ENCODE measurements at regions not wholly inside any gene's neighbourhood (a gene's known extent, or its start where the extent isn't known, plus 50 kb on each side); places are given as distances from the start of the nearest gene placed in this dataset.

GRCh38 chr18:56470406-56471351 lies 167.7 kb downstream of the TXNL1 start:
- H3K27ac ChIP-seq (ENCODE audit: low read depth, low read length) = no peak overlapping the region
- no peak overlapping the region for H3K4me3 ChIP-seq (ENCODE audit: low read length)
- no peaks in the 10 kb centered on the region for H3K36me3 ChIP-seq (ENCODE audit: control insufficient read depth, low read length)
- H3K9me2 ChIP-seq (replicated peaks; ENCODE audit: control insufficient read depth, low read length) = no peaks in the 10 kb centered on the region
- no peaks in the 10 kb centered on the region; the same call in 1 of the 2 replicates for H3K4me1 ChIP-seq (ENCODE audit: control insufficient read depth, low read length)
- H4K20me1 ChIP-seq (ENCODE audit: control insufficient read depth, insufficient read depth, low read depth, low read length) = no peaks in the 10 kb centered on the region
- H3K27me3 ChIP-seq (ENCODE audit: control insufficient read depth, low read length) = no peaks in the 10 kb centered on the region
- H3K9me3 ChIP-seq (ENCODE audit: control insufficient read depth, insufficient read depth, low read length) = no peaks in the 10 kb centered on the region
- H3K4me2 ChIP-seq (ENCODE audit: low read length) = no peak overlapping the region
- no peak for TF ChIP-seq EZH2phosphoT487 (IDR thresholded peaks at IDR 0.05; ENCODE audit: borderline replicate concordance, low read length)
- TF ChIP-seq, protein P1, sequence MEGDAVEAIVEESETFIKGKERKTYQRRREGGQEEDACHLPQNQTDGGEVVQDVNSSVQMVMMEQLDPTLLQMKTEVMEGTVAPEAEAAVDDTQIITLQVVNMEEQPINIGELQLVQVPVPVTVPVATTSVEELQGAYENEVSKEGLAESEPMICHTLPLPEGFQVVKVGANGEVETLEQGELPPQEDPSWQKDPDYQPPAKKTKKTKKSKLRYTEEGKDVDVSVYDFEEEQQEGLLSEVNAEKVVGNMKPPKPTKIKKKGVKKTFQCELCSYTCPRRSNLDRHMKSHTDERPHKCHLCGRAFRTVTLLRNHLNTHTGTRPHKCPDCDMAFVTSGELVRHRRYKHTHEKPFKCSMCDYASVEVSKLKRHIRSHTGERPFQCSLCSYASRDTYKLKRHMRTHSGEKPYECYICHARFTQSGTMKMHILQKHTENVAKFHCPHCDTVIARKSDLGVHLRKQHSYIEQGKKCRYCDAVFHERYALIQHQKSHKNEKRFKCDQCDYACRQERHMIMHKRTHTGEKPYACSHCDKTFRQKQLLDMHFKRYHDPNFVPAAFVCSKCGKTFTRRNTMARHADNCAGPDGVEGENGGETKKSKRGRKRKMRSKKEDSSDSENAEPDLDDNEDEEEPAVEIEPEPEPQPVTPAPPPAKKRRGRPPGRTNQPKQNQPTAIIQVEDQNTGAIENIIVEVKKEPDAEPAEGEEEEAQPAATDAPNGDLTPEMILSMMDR (IDR thresholded peaks at IDR 0.05; ENCODE audit: low read depth, low read length, poor library complexity, severe bottlenecking) = no peak
- H3F3A ChIP-seq (ENCODE audit: control insufficient read depth, insufficient read depth) = no peaks in the 10 kb centered on the region
- H3K79me2 ChIP-seq (ENCODE audit: control insufficient read depth, low read length) = no peaks in the 10 kb centered on the region

- H3K9me2 ChIP-seq (replicated peaks; ENCODE audit: control insufficient read depth, low read length) = no peaks in the 10 kb centered on the region
- H3K27ac ChIP-seq (ENCODE audit: low read depth, low read length) = no peak overlapping the region
- no peaks in the 10 kb centered on the region for H3K9me3 ChIP-seq (ENCODE audit: control insufficient read depth, insufficient read depth, low read length)
- H3K4me1 ChIP-seq (ENCODE audit: control insufficient read depth, low read length) = no peaks in the 10 kb centered on the region; the same call in 1 of the 2 replicates
- H3K4me2 ChIP-seq (ENCODE audit: low read length) = no peak overlapping the region
- no peaks in the 10 kb centered on the region for H3F3A ChIP-seq (ENCODE audit: control insufficient read depth, insufficient read depth)
- H3K36me3 ChIP-seq (ENCODE audit: control insufficient read depth, low read length) = no peaks in the 10 kb centered on the region
- no peaks in the 10 kb centered on the region for H3K27me3 ChIP-seq (ENCODE audit: control insufficient read depth, low read length)
- no peaks in the 10 kb centered on the region for H4K20me1 ChIP-seq (ENCODE audit: control insufficient read depth, insufficient read depth, low read depth, low read length)
- no peak overlapping the region for H3K4me3 ChIP-seq (ENCODE audit: low read length)
- TF ChIP-seq, protein P1 (IDR thresholded peaks at IDR 0.05; ENCODE audit: low read depth, low read length, poor library complexity, severe bottlenecking) = no peak
- TF ChIP-seq EZH2phosphoT487 (IDR thresholded peaks at IDR 0.05; ENCODE audit: borderline replicate concordance, low read length) = no peak
- no peaks in the 10 kb centered on the region for H3K79me2 ChIP-seq (ENCODE audit: control insufficient read depth, low read length)
These were observed 168.8 kb downstream of the TXNL1 start for GRCh38 chr18:56469582-56469981.

DNA sequence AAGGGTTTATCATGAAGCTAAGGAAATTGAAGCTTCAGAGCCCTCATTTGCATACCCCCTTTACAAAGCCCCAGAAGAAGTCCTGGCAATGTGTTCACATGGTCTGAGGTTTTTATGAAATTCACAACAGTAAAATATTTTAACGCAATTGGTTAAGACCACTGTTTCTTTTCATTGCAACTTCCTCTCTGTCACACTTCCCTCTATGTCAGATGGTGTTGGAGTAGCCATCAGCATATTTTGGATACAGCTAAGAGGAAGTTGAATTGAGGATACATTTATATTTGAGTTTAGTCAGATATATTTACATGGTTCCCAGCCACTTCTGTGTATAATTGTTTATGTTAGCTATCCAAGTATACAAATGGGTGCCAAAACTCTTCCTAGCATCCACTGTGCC lies 170.0 kb downstream of the TXNL1 start:
- no peaks in the 10 kb centered on the region for H4K20me1 ChIP-seq (ENCODE audit: control insufficient read depth, insufficient read depth, low read depth, low read length)
- H3F3A ChIP-seq (ENCODE audit: control insufficient read depth, insufficient read depth) = no peaks in the 10 kb centered on the region
- TF ChIP-seq, protein P1 (IDR thresholded peaks at IDR 0.05; ENCODE audit: low read depth, low read length, poor library complexity, severe bottlenecking) = no peak
- no peak for TF ChIP-seq EZH2phosphoT487 (IDR thresholded peaks at IDR 0.05; ENCODE audit: borderline replicate concordance, low read length)
- no peaks in the 10 kb centered on the region for H3K27me3 ChIP-seq (ENCODE audit: control insufficient read depth, low read length)
- H3K79me2 ChIP-seq (ENCODE audit: control insufficient read depth, low read length) = no peaks in the 10 kb centered on the region
- no peaks in the 10 kb centered on the region; the same call in 1 of the 2 replicates for H3K4me1 ChIP-seq (ENCODE audit: control insufficient read depth, low read length)
- no peak overlapping the region for H3K4me3 ChIP-seq (ENCODE audit: low read length)
- H3K4me2 ChIP-seq (ENCODE audit: low read length) = no peak overlapping the region
- H3K9me2 ChIP-seq (replicated peaks; ENCODE audit: control insufficient read depth, low read length) = no peaks in the 10 kb centered on the region
- no peak overlapping the region for H3K27ac ChIP-seq (ENCODE audit: low read depth, low read length)
- H3K9me3 ChIP-seq (ENCODE audit: control insufficient read depth, insufficient read depth, low read length) = no peaks in the 10 kb centered on the region
- H3K36me3 ChIP-seq (ENCODE audit: control insufficient read depth, low read length) = no peaks in the 10 kb centered on the region
